ENCODE measurements at regions not wholly inside any gene's neighbourhood (a gene's known extent, or its start where the extent isn't known, plus 50 kb on each side); places are given as distances from the start of the nearest gene placed in this dataset.

DNA sequence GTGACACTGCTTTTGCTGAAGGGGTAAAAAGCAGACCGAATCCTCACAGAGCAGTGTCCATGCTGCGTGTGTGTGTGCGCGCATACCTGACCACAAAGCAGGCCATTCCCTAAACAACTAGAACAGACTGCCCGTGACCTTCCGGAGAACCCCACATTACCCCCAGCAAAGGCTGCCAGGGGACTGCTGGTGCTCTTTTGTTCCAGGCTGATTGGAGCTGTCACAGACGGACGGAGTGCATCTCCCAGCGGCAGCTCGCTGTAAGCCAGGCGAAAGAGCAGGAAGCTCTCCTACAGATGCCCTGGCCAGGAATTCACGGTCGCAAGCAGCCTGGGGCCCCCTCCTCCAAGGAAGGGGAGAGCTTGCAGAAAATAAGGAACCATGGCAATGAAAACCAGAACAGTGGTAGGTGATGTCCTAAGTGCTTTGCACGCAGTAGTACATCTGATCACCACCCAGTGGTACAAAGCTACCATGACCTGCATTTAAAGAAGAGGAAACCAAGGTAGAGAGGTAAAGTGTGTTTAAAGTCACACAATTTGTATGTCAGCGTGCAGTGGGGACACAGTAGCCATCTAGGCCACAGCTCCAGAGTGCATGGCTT is 153.4 kb upstream of the DYNLRB2 start:
- H3K27ac ChIP-seq: no peak overlapping the region
- no peaks in the 10 kb centered on the region for H3K27me3 ChIP-seq
- no peaks in the 10 kb centered on the region for H3K4me1 ChIP-seq (replicated peaks in 1 of 2)
- H3K36me3 ChIP-seq (replicated peaks in 1 of 2): no peaks in the 10 kb centered on the region
- WGBS, 4 donors: 70 to 79% (median 76%) methylated on average over 7 to 15 of the region's 15 CpGs
- H3K4me3 ChIP-seq: no peak overlapping the region
- no peak for TF ChIP-seq POLR2A (IDR thresholded peaks at IDR 0.05)
- TF ChIP-seq, protein P1, sequence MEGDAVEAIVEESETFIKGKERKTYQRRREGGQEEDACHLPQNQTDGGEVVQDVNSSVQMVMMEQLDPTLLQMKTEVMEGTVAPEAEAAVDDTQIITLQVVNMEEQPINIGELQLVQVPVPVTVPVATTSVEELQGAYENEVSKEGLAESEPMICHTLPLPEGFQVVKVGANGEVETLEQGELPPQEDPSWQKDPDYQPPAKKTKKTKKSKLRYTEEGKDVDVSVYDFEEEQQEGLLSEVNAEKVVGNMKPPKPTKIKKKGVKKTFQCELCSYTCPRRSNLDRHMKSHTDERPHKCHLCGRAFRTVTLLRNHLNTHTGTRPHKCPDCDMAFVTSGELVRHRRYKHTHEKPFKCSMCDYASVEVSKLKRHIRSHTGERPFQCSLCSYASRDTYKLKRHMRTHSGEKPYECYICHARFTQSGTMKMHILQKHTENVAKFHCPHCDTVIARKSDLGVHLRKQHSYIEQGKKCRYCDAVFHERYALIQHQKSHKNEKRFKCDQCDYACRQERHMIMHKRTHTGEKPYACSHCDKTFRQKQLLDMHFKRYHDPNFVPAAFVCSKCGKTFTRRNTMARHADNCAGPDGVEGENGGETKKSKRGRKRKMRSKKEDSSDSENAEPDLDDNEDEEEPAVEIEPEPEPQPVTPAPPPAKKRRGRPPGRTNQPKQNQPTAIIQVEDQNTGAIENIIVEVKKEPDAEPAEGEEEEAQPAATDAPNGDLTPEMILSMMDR (IDR thresholded peaks at IDR 0.05): no peak
- intact Hi-C loops (cut with DNase I): no loop called here
- no peaks in the 10 kb centered on the region for H3K9me3 ChIP-seq (replicated peaks in 1 of 3)
- DNase-seq: no peak

DNA sequence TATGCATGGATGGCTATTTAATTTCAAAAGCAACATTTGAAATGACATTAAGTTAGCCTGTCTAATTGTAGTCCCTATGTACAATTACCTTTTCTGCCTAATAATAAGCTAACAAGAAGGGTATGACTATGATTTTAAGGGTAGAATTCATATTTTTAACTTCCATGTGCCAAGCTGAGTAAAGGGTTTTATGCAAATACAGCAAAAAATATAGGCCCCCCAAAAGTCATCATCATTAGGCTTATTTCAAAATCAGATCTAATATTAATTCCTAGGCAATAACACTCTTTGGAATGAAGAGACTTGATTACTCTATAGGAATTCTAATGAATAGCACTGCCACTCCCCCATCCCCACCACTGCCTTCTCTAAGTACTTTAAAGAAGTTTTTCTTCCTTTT is 155.9 kb upstream of the DYNLRB2 start:
- Histone ChIP-seq H3K9me3 (replicated peaks in 1 of 3) (no peaks in the 10 kb centered on the region), H3K4me1 (replicated peaks in 1 of 2) (no peaks in the 10 kb centered on the region), H3K4me3 (no peak overlapping the region), H3K27ac (no peak overlapping the region), H3K27me3 (no peaks in the 10 kb centered on the region), H3K36me3 (replicated peaks in 1 of 2) (no peaks in the 10 kb centered on the region)
- intact Hi-C loops (cut with DNase I): no loop called here
- no peak for DNase-seq
- TF ChIP-seq, protein P1 (IDR thresholded peaks at IDR 0.05): no peak
- TF ChIP-seq POLR2A (IDR thresholded peaks at IDR 0.05): no peak

DNA sequence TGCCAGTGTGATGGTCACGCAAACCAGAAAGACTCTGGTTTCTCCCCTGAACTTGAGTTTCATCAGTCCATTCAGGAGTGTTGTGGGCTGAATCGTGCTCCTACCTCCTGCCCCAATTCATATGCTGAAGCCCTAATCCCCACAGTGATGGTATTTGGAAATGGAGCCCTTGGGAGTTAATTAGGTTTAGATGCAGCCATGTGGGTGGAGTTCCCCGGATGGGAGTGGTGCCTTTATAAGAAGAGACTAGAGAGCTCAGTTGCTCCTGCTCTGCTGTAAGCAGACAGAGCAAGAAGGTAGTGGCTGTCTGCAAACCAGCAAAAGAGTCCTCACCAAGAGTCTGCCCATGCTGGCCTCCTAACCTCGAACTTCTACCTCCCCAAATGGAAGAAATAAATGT is 160.3 kb upstream of the DYNLRB2 start:
- Histone ChIP-seq H3K4me1 (replicated peaks in 1 of 2) (no peaks in the 10 kb centered on the region), H3K27ac (no peak overlapping the region), H3K9me3 (replicated peaks in 1 of 3) (no peaks in the 10 kb centered on the region), H3K4me3 (no peak overlapping the region), H3K27me3 (no peaks in the 10 kb centered on the region), H3K36me3 (replicated peaks in 1 of 2) (no peaks in the 10 kb centered on the region)
- 67 to 82% (median 77%) methylated on average over 4 of the region's 4 CpGs for WGBS, 4 donors
- intact Hi-C loops (cut with DNase I): no loop called here
- no peak for DNase-seq
- TF ChIP-seq, protein P1 (IDR thresholded peaks at IDR 0.05): no peak
- no peak for TF ChIP-seq POLR2A (IDR thresholded peaks at IDR 0.05)

DNA sequence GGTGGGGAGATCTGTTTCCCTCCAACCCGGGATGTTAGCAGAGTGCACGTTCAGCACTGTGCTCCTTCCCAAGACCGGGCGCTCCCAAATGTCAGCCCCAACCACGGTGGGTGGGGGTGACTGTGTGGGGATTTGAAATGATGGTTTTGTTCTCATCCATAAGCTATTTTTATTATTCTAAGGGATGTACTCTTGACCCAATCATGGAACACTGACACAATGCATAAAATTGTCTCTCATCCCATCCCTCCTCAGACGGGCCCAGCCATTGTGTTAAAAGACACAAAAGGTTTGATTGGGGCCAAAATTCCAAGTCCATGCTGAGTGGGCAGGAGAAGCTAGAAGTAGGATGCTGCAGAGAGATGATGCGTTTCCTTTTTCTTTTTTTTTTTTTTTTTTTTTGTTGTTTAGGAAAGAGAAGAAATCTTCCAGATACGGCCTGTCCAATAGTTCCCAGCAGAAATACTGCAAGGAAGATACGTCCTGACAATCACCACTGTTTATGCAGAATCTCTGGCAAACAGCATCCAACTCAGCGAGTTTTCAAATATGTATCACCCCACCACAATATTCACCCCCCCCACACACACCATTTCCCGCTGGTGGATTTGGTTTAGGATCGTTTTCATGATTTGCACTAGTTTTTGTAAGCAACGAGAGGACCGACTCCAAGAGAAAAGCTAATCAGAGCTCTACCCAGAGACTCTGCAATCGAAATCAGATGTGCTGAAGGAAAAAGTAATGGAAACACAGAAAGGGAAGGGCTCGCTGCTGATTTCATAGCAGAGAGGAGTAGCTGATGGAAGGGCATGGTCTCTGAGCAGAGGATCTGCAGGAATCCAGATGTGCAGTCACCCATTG is 163.5 kb upstream of the DYNLRB2 start:
- H3K4me1 ChIP-seq (replicated peaks in 1 of 2): no peaks in the 10 kb centered on the region
- H3K9me3 ChIP-seq (replicated peaks in 1 of 3): no peaks in the 10 kb centered on the region
- DNase-seq: no peak
- no peak overlapping the region for H3K27ac ChIP-seq
- no peak overlapping the region for H3K4me3 ChIP-seq
- no peaks in the 10 kb centered on the region for H3K27me3 ChIP-seq
- no peaks in the 10 kb centered on the region for H3K36me3 ChIP-seq (replicated peaks in 1 of 2)
- 59 to 73% (median 63%) methylated on average over 15 to 16 of the region's 16 CpGs for WGBS, 4 donors
- intact Hi-C loops (cut with DNase I): no loop called here
- TF ChIP-seq, protein P1 (IDR thresholded peaks at IDR 0.05): no peak
- TF ChIP-seq POLR2A (IDR thresholded peaks at IDR 0.05): no peak
